HG03139 (cell line): ENCODE measurements at regions not wholly inside any gene's neighbourhood (a gene's known extent, or its start where the extent isn't known, plus 50 kb on each side); places are given as distances from the start of the nearest gene placed in this dataset.
"Not testable (repeated sequence)": the region's sequence is repeated elsewhere in the genome, so short reads cannot be mapped to it uniquely, and the experiment has no call there.

Source experiments
- ATAC-seq: cut with Tn5 transposase; IDR thresholded peaks from one replicate; pipeline ENCODE4 v1.9.1; 2021; ENCODE audit not compliant: unreplicated experiment

DNA sequence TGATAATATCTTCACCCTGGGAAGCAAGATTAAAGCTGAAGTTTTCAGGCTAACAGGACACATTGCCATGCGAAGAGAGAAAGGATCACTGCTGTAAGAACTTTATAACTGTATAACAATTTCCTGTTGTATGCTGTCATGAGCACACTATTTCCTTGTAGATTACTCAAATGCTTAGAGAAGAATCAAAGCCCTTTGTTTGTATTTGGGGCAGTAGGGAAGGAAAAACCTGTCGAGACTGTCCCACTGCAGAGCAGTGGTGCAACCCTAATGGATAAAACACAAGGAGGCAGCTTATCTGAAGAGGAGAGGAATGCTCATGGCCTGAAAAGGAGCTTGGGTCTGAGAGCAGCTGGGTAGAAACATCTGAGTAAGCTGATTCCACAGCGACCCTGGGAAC, 327.7 kb upstream of the NPSR1 start:
- no peak for ATAC-seq

DNA sequence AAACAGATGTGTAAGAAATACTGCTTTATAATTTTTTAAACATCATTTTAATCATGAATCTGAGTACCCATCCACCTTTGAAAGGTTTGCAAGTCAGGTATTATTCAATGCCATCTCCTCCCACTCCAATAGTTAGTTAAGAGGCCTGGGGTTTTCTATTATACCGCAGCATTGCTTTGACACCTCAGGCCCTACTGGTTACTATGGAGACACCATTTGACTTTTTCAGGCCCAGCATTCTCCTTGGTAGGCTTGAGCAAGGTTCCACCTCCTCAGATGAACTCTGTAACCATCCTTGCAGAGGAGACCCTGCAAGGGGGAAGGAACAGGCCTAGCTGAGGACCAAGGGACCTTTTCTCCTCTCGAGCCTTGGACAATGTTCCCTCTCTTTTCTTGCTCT, 326.9 kb upstream of the NPSR1 start:
- ATAC-seq: no peak

DNA sequence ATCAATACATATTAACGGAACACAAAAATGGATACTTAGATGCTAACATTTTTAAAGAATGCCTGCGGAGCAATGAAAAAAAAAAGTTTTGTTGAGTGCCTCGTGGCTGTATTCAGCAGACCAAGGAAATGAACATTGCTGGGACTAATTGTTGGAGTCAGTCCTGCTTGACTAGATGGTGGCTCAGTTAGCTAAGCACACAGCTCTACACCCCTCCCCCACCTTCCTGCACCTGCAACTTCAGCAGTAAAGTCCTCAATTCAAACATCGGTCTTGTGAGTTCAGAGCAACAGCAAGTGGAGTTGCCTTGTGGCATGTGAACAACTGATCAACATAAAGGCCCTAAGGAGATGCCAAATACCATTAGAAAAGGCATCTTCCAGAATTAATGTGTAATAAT, 326.0 kb upstream of the NPSR1 start:
- ATAC-seq: no peak

DNA sequence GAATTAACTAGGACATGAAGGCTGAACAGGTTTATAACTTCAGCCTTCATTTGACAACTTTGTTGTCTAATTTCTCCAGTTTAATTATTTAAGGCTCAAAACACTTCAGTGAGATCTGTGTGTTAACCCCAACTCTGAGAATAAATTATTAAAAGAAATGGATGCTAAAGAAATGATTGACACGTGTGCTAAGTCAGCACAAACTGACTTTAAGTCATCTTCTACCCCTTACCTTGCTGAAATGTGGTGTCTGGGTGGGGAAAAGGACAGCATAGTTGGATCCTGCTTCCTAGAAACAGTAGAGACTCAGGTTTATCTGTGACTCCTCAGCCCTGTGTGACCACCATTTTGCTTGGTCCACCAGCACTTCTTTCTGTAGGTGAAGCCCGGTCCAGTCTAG, 324.8 kb upstream of the NPSR1 start:
- no peak for ATAC-seq

DNA sequence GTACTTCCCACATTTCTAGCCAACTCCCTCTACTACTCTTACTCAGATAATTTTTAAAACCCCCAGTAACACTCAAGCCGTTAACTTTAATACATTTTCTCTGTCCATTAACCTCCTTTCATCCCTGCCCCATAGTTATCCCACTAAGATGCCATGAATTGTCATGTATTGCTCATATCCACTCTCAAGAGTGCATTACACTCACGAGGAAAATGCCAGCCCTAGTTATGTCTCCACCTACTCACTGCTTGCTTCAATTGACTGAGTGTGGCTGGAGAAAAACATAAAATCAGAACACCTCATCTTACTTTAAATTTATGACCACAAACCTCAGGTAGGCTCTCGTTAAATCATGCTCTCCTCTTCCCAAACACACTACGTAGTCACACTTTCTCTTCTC, 324.1 kb upstream of the NPSR1 start:
- no peak for ATAC-seq

DNA sequence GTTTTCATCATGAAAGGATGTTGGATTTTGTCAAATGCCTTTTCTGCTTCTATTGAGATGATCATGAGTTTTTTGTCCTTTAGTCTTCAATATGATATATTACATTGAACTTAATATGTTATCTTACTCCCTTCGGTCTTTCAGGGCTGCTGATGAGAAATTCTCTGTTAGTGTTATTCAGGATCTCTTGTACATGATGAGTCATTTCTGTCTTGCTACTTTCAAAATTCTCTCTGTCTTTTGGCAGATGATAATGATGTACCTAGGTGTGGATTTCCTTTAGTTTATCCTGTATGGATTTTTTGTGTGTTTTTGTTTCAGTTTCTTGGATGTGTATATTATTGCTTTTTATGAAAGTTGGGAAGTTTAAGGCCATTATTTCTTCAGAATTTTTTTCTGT, 320.9 kb upstream of the NPSR1 start:
- no peak for ATAC-seq

DNA sequence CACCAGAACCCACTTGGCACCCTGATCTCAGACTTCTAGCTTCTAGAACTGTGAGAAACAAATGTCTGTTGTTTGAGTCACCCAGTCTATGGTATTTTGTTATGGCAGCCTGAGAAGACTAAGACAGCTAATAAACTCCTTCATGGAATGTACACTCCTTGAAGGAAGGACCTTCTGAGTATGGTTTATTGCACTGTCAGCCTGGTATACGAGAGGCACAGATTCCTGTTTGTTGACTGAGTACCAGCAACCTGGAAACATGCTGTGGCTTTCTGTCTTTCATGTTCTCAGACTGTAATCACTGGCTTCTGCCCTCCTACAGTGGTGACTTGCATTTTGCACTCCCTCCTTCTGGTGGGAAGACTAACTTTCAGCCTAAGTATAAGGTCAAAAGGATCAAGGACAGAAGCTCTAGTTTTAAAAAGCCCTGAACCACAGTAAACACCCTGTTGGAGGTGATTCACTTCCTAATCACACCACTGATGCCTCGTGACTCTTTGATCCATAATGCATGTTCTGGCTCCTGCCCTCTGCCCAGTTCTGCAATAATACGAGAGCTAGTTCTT, 319.0 kb upstream of the NPSR1 start:
- no peak for ATAC-seq

DNA sequence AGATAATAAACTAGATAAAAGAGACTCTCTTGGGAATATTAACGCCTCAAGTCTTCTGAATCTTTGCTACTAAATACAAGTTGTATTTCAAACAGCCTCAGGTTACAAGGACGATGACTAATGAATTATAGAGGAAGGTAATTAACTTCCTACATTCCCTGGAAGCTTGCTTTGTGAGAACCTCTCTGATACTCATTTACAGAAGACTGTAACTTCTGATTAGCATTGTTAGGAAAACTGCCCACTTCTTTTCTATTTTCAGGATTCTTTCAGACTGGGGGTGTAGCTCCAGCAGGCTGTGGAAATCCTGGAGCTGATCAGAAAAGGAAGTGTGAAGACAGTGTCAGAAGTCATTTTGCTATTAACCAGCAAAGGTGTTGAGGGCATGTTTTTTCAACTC, 316.7 kb upstream of the NPSR1 start:
- no peak for ATAC-seq

DNA sequence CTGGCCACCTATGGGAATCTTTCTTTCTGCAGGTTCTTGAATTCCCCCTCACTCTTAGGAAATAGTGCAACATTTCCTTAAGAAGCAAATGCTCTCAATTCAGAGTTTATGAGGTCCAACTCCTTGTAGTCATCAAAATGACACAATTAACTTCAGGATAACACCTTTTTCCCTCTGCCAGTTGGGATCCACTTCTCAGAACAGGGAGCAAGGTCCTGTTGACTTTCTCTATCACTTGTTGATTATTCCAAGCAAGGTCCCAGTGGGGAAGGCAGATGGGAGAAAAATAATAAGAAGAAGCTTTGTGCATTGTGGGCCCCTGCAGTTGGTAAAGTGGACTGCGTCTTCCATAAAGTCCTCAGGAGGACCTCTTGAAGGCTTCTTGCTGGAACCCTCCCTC, 315.6 kb upstream of the NPSR1 start:
- ATAC-seq: no peak

DNA sequence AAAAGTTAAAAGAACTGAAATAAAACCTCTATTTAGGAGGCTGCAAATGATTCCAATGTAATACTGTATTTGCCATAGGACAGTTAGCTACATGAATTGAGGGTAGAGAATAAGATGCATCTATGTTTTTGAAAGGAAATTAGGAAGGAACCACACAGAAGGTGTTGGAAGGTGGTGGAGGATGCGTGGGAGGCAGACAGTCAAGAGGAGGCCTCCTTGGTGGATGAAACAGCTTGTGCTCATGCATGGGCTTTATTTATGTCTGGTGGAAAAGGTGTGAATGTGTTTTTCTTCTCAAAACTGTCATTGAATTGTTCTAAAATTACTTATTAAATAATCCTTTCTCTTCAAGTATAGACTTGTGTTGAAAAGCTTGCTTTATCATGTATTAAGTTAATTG, 314.4 kb upstream of the NPSR1 start:
- no peak for ATAC-seq

DNA sequence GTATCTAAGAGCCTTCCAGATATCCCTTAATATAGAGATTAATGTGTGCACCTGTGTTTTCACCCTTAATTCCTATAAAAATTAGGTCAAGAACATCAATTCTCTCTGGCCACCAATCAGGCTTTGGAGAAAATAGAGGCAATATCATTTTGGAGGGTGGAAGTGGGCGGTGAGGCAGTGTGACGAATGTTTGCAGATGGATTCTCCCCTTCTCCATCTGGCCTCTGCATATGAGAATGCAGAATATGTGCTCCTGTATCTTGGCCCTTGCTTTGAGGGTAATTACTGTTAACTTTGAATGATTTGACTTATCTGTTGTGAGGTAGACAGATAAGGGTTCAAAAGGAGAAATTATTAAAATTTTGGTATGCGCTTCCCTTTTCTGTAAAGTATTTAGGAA, 304.0 kb upstream of the NPSR1 start:
- ATAC-seq: no peak

DNA sequence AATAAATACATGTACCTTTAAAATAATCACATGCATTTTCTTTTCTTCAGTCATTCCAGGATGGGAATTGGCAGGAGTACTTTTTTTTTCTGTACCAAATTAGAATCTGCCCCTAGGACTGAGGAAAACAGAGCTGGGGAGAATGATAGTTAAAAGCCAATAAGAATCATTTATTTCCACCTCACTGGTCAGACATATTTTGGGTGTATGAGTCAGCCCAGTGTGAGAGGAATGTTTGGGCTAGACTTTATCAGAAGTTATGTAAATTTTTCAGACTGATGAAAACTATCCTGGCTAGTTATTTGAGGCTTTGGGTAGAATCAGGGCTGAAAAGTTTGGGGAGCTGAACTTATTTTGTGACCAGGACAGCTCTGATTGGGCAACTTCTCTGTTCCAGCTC, 303.1 kb upstream of the NPSR1 start:
- no peak for ATAC-seq

DNA sequence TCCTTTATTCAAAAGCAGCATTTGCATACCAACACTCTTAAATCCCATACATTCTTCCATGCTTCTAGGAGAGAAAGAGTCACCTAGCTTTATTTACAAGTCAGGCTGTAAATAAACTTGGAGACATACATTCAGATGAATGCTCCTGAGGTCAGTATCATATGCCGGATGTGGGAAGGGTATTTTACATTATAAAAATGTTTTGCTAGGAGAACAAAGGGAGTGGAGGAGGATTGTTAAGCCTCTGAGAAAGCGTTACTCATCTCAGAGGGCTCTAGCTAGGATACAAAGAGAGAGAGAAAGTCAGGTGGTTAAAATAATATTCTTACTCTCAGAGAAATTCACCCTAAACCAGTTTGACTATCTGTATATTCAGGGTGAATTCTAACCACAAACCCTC, 300.9 kb upstream of the NPSR1 start:
- ATAC-seq: no peak

DNA sequence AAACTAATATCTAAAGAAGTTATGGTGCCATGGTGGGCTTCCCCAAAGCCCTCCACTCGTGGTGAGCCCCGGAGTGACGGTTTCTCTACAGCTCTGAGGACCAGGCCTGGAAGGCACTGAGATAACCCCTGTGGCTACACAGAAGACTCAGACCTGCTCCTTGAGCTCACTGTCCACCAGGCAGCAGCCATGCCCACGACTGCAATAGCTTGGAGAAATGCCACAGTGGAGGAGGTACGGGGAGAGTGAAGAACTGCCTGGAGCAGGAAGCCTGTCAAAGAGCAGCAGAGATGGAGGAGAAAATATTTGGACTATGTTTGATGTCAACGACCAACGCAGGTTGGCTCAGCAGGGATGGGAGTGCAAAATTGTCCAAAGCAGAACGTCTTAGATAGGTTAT, 300.1 kb upstream of the NPSR1 start:
- ATAC-seq: no peak

DNA sequence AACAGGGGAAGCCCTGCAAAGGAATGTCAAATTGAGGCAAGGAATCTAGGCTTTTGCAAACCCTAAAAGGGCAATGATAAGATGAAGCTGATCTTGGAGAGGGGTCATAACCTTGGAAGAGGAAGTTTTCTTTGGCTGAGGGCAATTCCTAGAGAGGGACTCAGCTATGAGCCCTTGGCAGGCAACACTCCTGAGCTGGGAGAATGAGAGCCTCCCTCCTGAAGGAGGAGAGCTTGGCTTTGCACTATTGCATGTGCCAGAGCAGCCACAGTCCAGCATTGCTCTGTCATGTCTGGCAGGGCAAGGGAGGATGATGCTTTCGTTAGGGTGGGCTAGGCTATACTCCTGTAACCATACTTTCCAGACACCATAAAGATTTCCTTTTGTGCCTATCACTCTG, 299.4 kb upstream of the NPSR1 start:
- not testable (repeated sequence) for ATAC-seq

DNA sequence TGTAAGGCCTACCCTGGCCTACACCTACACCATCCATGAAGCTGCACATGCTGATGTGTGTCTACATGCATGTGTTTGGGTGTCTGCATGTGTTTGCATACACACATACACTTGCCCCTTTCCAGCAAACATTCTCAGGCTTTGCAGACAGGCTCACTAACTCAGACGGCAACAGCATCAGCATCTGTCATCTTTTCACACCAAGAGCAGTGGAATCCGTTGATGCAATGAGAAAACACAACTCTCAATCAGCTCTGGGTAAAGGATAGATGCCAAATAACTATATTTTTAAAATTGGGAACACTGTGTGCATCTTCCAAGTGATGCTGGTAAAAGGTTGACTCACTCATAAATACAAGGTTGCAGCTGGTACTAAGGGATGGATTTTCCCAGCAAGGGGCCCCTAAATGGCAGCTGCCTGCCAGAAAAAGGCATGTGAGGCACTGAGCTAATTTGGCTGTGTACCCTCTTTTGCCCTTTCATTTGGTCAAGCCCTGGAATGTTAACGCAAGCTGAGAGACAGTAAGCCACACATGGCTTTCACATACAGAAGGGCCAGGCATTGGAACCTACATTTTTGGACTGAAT, 296.3 kb upstream of the NPSR1 start:
- ATAC-seq: no peak

DNA sequence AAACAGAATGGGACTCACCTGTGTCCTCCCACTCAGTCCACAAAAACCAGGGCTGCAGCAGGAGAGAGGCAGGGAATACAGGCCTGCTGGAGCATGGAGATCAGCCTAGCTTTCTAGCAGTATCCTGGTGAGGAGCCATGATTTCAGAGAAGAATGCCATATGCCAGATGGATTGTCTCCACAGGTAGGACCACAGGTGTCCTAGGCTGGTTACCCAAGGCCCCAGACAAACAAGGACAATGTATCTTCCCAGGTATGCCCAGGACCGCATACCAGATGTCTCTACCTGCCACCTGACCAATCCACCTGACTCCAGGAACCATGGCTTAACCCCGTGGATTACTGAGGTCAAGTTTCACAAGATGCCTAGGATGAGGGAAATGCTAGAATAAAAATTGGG, 295.4 kb upstream of the NPSR1 start:
- no peak for ATAC-seq

DNA sequence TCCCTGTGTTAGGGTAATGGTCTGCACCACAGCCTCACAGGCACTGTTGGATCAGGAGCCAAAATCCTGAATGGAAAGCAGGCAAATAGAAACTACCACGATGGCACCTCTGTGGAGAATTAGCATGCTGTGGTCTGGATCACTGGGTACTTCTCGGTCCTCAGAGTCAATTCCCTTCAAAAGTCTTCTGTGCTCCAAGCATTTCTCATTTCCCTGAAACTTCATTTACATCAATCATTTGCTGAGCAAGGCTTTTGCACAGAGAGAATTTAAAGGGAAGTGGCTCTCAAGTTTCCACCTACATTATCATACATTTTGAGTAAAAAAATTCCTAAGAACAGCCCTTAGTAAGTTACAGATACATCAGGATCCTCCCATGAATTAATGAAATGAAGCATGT, 293.9 kb upstream of the NPSR1 start:
- ATAC-seq: no peak

DNA sequence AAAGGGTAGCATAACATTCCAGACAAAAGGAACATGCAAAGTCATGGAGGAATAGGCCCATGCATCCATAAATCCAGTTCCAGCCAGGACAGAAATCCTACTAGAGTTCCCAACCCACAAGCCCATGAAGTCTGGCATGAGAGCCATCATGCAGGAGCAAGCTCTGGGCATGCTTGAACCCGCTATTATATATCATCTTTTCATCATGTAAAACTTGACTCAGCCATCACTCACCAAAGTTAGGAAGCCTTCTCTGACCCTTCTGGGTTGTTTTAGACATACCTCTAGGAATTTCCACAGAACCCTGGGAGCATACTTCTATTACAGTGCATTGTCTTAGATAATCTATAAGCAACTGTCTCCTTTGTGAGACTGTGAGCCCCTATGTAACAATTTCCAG, 293.0 kb upstream of the NPSR1 start:
- ATAC-seq: no peak

DNA sequence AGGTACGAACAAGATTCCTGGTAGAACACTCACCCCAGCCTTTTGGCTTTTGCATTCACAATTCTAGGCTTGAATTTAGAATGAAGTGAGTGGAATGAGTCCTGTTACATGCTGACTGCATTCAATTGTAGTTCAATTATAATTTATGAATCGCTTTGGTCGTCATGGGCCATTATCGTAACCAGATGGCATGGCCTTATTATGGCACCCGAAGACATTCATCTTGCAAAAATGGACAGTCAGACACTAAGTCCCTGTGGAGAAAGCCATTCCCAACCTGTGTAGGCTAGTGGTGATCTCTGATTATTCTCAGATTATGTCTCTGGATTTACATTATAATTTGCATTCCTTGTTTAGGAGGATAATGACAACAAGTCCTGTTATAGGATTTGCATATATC, 292.4 kb upstream of the NPSR1 start:
- ATAC-seq: no peak

DNA sequence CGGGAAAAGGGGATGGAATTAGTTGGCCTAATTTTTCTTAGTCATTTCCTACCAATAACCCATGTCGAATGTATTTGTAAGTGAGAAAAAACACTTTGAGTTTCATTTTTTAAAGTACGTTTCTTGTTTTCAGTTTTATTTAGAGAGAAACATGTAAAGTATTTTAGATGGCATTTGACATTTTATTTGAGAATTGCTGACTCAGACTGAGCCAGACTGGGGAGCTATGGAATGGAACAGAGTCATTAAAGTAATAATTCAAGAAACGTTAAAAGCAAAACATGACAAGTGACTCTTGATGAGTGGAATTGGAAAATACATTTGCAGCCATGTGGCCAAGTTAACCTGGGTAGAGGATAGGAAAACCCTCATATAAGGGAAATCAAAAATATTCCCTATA, 286.1 kb upstream of the NPSR1 start:
- ATAC-seq: no peak

DNA sequence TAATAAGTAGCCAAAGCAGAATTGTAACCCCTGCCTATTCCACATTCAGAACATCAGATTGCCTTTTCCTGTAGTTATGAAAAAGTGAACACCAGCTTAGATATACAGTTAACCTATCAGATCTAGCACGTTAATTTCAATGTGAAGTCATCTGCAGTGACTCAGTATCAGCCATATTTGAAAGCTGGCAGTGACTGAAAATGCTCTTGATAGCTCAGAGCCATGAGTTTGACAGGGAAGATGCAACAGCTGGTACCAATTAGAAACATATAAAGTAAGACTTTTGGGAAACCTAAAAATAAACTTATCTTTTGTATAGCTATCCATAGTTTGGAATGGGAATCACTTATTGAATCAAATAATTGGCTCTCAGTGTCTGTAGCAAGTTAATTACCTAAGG, 284.1 kb upstream of the NPSR1 start:
- ATAC-seq: no peak

DNA sequence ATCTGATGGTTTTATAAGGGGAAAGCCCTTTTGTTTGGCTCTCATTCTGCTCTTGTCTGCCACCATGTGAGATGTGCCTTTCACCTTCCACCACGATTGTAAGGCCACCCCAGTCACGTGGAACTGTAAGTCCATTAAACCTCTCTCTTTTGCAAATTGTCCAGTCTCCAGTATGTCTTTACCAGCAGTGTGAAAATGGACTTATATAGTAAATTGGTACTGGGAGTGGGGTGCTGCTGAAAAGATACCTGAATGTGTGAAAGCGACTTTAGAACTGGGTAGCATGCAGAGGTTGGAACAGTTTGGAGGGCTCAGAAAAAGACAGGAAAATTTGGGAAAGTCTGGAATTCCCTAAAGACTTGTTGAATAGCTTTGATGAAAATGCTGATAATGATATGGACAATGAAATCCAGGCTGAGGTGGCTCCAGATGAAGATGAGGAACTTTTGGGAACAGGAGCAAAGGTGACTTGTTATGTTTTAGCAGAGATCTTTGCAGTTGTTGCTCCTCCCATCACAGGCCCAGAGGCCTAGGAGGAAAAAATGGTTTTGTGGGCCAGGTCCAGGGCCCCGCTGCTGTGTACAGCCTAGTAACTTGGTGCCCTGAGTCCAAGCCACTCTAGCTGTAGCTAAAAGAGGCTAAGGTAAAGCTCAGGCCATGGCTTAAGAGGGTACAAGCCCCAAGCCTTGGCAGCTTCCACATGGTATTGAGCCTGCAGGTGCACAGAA, 275.7 kb upstream of the NPSR1 start:
- ATAC-seq: no peak
